Suprapubic skin (tissue), 3 donors: ENCODE measurements at regions not wholly inside any gene's neighbourhood (a gene's known extent, or its start where the extent isn't known, plus 50 kb on each side); places are given as distances from the start of the nearest gene placed in this dataset.

Experiments
- EP300 ChIP-seq: sonication (generic); formaldehyde crosslinking; IDR thresholded peaks from one replicate; pipeline ENCODE4 v1.6.1; 2017; ENCODE audit warnings: antibody characterized with exemption
- POLR2A ChIP-seq, 2 donors: fragments of 450-650 bp; IDR thresholded peaks; one replicate each; pipeline ENCODE4 v1.6.1; 2017; ENCODE audit warnings: antibody characterized with exemption in 2 of 2, mild to moderate bottlenecking in 2 of 2, moderate library complexity in 2 of 2
- TF ChIP-seq, protein P1 (sequence below), 2 donors: fragments of 200-600 bp in 1 of 2; fragments of 450-650 bp in 1 of 2; sonication (generic) in 1 of 2; IDR thresholded peaks; one replicate each; pipeline ENCODE4 v1.5.1; 2016 to 2019; ENCODE audit warnings: antibody characterized with exemption in 2 of 2, mild to moderate bottlenecking in 1 of 2, moderate library complexity in 1 of 2

DNA sequence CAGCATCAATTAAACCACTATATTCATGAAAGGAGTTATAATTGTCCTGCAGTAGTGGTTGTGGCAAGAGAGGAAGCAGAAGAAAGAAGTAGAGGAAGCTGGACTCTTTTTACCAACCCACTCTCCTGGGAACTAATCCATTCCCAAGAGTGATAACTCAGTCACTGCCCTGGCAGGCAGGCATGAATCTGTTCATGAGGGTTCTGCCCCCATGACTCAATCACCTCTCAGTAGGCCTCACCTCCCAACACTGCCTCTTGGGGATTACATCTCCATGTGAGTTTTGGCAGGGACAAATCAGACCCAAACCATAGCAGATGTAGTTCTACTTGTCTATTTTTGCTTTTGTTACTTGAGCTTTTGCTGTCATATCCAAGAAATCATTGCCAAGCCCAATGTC, 232.7 kb upstream of the MAP2 start:
- TF ChIP-seq, protein P1, sequence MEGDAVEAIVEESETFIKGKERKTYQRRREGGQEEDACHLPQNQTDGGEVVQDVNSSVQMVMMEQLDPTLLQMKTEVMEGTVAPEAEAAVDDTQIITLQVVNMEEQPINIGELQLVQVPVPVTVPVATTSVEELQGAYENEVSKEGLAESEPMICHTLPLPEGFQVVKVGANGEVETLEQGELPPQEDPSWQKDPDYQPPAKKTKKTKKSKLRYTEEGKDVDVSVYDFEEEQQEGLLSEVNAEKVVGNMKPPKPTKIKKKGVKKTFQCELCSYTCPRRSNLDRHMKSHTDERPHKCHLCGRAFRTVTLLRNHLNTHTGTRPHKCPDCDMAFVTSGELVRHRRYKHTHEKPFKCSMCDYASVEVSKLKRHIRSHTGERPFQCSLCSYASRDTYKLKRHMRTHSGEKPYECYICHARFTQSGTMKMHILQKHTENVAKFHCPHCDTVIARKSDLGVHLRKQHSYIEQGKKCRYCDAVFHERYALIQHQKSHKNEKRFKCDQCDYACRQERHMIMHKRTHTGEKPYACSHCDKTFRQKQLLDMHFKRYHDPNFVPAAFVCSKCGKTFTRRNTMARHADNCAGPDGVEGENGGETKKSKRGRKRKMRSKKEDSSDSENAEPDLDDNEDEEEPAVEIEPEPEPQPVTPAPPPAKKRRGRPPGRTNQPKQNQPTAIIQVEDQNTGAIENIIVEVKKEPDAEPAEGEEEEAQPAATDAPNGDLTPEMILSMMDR (IDR thresholded peaks at IDR 0.05), result no peak
- no peak for TF ChIP-seq POLR2A (IDR thresholded peaks at IDR 0.05)
- TF ChIP-seq EP300, result no peak
